ENCODE measurements at regions not wholly inside any gene's neighbourhood (a gene's known extent, or its start where the extent isn't known, plus 50 kb on each side); places are given as distances from the start of the nearest gene placed in this dataset.

- TF ChIP-seq, protein P1, sequence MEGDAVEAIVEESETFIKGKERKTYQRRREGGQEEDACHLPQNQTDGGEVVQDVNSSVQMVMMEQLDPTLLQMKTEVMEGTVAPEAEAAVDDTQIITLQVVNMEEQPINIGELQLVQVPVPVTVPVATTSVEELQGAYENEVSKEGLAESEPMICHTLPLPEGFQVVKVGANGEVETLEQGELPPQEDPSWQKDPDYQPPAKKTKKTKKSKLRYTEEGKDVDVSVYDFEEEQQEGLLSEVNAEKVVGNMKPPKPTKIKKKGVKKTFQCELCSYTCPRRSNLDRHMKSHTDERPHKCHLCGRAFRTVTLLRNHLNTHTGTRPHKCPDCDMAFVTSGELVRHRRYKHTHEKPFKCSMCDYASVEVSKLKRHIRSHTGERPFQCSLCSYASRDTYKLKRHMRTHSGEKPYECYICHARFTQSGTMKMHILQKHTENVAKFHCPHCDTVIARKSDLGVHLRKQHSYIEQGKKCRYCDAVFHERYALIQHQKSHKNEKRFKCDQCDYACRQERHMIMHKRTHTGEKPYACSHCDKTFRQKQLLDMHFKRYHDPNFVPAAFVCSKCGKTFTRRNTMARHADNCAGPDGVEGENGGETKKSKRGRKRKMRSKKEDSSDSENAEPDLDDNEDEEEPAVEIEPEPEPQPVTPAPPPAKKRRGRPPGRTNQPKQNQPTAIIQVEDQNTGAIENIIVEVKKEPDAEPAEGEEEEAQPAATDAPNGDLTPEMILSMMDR (IDR thresholded peaks at IDR 0.05; ENCODE audit: insufficient read depth, low read length, poor library complexity, severe bottlenecking): no peak
- DNase-seq (ENCODE audit: low read depth): no peak
- H3K27me3 ChIP-seq (ENCODE audit: control insufficient read depth, insufficient read depth, low read length): no peaks in the 10 kb centered on the region
- H3K4me3 ChIP-seq (ENCODE audit: low read depth, low read length): no peak overlapping the region
- H3K36me3 ChIP-seq (ENCODE audit: control insufficient read depth, insufficient read depth, low read length): no peaks in the 10 kb centered on the region
These were observed 191.0 kb downstream of the ZEB2 start for GRCh38 chr2:144328938-144329337.

DNA sequence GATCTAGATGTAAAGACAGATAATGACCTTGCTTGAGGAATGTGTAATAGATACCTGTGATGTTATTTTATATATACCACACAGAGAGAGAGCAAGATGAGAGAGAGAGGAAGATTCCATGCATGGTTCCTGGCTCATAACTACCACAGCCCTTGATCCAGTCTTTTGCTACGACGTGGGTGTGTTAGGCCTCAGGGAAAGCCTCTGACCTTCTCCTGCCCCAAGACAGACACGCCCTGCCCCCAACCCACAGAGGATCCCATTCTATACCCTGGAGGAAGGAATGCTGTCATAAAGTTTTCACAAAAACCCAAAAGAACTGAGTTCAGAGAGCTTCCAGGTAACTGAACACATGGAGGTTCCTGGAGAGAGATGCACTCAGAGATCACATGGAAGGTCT is 193.1 kb downstream of the ZEB2 start:
- Histone ChIP-seq H3K36me3 (ENCODE audit: control insufficient read depth, insufficient read depth, low read length) (no peaks in the 10 kb centered on the region), H3K4me3 (ENCODE audit: low read depth, low read length) (no peak overlapping the region), H3K27me3 (ENCODE audit: control insufficient read depth, insufficient read depth, low read length) (no peaks in the 10 kb centered on the region)
- no peak for DNase-seq (ENCODE audit: low read depth)
- TF ChIP-seq, protein P1 (IDR thresholded peaks at IDR 0.05; ENCODE audit: insufficient read depth, low read length, poor library complexity, severe bottlenecking): no peak

GRCh38 chr2:144325086-144325485 is 194.8 kb downstream of the ZEB2 start:
- H3K4me3 ChIP-seq (ENCODE audit: low read depth, low read length): no peak overlapping the region
- DNase-seq (ENCODE audit: low read depth): peak; percentile 66
- no peaks in the 10 kb centered on the region for H3K36me3 ChIP-seq (ENCODE audit: control insufficient read depth, insufficient read depth, low read length)
- TF ChIP-seq, protein P1 (IDR thresholded peaks at IDR 0.05; ENCODE audit: insufficient read depth, low read length, poor library complexity, severe bottlenecking): no peak
- H3K27me3 ChIP-seq (ENCODE audit: control insufficient read depth, insufficient read depth, low read length): no peaks in the 10 kb centered on the region

DNA sequence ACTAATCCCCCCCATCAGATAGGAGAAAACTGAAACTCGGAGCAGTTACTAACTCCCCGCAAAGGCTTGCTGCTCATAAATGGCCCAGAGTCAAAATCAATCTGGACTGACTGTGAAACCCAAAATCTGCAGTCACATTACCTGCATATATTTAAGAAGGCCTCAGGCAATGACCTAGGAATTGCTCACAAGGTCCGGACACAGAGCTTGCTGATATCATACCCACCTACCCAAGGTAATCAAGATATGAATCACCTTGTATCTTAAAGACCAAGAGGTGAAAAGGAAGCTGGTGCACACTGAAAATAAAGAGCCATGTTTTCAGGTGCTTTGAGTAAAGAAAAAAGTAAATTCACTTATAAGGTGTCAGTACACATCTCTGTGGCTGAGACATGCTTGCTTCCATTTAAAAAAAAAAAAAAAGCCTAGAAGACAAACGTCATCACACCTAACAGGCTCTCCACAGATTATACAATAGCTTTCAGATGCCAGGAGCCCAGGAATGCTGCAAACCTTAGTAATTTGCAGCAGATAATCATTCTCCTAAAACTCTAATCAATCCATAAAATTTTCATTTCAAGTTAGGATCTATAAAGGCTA is 195.4 kb downstream of the ZEB2 start:
- TF ChIP-seq, protein P1 (IDR thresholded peaks at IDR 0.05; ENCODE audit: insufficient read depth, low read length, poor library complexity, severe bottlenecking): no peak
- Histone ChIP-seq H3K27me3 (ENCODE audit: control insufficient read depth, insufficient read depth, low read length) (no peaks in the 10 kb centered on the region), H3K4me3 (ENCODE audit: low read depth, low read length) (no peak overlapping the region), H3K36me3 (ENCODE audit: control insufficient read depth, insufficient read depth, low read length) (no peaks in the 10 kb centered on the region)
- DNase-seq (ENCODE audit: low read depth): no peak

DNA sequence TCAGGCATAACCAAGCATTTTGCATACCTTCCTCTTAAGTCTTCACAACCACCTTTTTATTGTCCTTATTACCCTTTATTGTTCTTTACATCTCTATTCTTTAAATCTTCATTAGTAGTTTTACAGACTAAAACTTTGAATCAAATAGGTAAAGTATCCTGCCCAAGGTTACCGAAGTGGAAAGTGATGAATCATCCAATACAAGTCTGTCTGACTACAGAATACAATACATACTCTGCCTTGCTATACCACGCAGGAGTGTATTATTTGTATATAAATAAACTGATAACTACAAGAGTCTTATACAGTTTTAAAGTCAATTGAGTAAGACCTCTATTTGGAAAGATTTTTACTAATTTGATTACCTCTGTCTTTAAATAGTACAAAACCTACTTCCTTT is 196.0 kb downstream of the ZEB2 start:
- H3K4me3 ChIP-seq (ENCODE audit: low read depth, low read length): no peak overlapping the region

More for the DNA sequence above, 196.0 kb downstream of the ZEB2 start:
- DNase-seq (ENCODE audit: low read depth): no peak
- no peaks in the 10 kb centered on the region for H3K27me3 ChIP-seq (ENCODE audit: control insufficient read depth, insufficient read depth, low read length)
- no peaks in the 10 kb centered on the region for H3K36me3 ChIP-seq (ENCODE audit: control insufficient read depth, insufficient read depth, low read length)
- TF ChIP-seq, protein P1 (IDR thresholded peaks at IDR 0.05; ENCODE audit: insufficient read depth, low read length, poor library complexity, severe bottlenecking): no peak
